ENCODE measurements at regions not wholly inside any gene's neighbourhood (a gene's known extent, or its start where the extent isn't known, plus 50 kb on each side); places are given as distances from the start of the nearest gene placed in this dataset.
"Not testable (repeated sequence)": the region's sequence is repeated elsewhere in the genome, so short reads cannot be mapped to it uniquely, and the experiment has no call there.

DNA sequence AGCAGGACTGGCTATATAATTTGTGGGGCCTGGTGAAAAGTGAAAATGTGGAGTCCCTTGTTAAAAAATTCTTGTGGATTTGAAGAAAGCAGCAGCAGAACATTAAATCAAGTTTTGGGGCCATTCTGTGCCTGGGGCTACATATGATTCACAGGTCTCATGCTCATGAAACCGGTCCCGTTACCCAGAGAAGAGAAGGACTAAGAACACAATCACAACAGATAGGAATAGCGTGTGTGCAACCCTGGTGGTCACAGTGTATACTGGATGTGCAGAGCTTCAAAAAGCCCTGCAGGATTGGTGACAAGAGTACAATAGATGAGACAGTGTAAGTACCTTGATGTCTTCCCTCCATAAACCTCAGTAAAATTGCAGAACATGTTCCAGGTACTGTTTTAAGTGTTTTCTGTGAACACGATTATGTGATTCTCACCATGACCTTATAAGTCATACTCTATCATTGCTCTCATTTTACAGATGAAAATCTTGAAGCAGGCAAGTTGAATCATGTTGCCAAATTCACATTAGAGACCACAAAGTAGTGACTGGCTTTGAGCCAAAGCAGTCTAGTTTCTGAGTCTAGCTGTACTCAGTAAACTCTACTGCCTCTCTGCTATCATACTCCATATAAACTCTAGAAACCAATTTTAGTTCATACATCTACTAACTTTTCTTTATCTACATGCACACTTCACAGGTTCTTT is 636.5 kb downstream of the TAF11L14 start:
- no peak for DNase-seq

DNA sequence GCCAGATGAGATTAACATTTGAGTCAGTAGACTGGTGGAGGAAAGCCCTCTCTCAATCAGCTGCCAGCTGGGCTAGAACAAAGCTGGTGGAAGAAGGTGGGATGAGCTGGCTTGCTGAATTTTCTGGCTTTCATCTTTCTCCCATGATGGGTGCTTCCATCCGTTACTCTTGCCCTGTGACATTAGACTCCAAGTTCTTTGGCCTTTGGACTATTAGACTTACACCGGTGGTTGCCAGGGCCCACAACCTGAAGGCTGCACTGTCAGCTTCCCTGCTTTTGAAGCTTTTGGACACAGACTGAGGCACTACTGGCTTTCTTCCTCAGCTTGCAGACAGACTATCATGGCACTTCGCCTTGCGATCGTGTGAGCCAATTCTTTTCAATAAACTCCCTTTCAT is 642.7 kb downstream of the TAF11L14 start:
- DNase-seq, result no peak

DNA sequence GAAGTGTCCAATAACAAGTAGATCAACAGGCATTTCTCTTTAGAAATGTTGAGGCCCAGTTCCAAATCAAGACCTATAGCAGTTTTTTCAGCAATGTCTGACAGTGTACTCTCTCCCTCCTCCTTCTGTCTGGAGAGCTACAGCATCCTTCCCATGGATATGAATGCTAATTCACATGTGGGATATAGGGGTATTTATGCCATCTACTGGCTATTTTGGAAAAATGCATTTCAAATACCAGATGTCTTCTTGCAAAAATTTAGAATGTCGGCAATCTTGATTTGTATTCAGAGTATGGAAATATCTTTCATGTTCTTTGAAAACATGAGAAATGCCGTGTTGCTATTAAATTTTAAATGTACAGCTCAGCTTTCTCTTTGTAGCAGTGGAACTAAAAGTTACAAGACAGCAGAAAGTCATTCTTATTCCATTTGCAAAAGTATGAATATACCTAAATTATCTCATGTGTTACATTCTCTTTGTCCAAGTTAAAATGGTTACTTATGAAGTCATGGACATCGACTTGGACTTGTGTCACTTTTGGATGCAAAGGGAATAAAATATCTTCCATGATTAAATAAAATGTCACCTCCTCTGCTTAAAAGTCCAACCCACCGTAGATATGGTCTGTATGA is 647.8 kb downstream of the TAF11L14 start:
- no peak for DNase-seq

DNA sequence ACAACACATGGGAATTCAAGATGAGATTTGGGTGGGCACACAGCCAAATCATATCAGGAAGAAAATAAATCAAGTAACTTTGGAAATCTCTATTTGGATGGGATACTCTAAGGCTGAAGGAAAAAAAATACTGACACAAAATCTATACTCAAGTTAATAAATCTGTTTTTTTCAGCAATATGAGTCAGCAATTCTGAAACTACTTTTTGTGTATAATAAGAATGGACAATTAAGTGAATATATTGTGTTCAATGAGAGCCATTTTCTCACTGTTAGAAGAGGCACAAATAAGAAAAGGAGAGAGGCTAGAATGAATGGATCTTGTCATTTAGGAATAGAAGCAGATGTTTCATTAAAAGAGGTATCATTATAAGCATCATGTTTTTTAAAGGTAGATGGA is 651.0 kb downstream of the TAF11L14 start:
- DNase-seq, result no peak

GRCh38 chr5:18292146-18292545 is 657.9 kb downstream of the TAF11L14 start:
- no peak for DNase-seq

DNA sequence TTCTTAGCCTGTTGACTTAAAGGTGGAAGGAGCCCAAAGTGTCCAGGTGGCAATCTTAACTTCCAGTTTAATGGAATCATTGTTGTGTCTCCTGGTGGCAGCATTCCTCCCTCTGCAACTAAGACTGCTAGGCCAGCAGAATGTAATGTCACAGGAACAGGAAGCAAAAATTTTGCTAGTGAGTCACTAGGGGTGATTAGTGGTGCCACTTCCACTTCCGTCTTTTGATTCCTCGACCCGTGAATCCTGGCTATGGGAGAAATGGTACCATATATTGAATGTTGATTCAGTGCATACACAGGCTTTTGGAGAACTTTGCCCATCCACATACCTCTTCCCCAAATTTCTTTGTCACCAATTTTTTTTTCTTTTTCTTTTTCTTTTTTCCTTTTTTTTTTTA is 661.4 kb downstream of the TAF11L14 start:
- DNase-seq, result not testable (repeated sequence)

DNA sequence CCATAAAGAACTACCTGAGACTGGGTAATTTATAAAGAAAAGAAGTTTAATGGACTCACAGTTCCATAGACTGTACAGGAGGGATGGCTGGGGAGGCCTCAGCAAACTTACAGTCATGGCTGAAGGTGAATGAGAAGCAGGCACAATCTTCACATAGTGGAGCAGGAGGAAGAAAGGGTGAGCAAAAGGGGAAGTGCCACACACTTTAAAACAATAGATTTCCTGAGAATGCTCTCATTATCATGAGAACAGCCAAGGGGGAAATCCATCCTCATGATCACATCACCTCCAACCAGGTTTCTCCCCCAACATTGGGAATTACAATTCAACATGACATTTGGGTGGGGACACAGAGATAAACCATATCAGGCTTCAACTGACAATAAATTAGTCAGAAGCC is 664.9 kb downstream of the TAF11L14 start:
- DNase-seq, result no peak

DNA sequence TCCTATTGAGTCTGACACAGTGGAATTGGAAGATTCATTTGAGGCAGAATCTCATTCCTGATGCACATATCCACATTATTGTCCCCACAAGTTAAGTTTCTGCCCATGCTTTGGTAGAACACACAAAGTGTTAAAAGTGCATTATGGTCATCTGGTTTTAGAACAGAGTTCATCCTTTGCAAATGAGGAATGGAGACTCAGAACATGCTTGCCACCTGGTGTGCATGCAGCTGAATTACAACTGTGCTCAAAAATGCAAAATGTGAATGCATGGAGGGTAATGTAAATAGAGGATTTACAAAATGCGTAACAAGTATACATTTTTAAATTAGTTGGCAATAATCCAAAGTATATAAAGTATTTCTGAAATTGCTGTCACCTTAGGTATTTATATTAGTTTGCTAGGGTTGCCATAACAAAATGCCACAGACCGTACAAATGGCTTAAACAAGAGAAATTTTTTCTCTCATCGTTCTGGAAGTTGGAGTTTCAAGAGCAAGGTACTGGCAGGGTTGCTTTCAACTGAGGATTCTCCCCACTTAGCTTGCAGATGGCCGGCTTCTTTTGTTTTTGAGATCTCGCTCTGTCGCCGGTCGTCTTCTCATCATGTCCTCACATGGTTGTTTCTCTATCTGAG is 671.1 kb downstream of the TAF11L14 start:
- DNase-seq, result no peak

DNA sequence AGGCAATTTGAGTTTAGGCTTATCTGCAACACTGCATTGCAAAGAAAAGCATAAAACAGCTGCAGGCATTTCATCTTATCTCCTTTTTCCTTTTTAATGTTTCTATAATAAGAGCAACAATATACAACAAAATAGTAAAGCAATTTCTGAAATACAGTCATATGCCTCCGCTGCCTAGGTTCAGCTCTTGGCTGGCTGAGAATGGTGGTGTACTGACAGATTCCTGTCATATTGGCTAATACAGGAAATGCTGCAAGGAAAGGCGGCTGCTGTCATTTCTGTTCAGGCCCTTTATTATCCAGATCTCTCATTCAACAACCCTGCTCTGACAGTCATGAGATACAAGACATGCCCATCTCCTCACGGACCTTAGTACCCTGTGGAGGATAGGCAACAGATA is 677.0 kb downstream of the TAF11L14 start:
- no peak for DNase-seq

DNA sequence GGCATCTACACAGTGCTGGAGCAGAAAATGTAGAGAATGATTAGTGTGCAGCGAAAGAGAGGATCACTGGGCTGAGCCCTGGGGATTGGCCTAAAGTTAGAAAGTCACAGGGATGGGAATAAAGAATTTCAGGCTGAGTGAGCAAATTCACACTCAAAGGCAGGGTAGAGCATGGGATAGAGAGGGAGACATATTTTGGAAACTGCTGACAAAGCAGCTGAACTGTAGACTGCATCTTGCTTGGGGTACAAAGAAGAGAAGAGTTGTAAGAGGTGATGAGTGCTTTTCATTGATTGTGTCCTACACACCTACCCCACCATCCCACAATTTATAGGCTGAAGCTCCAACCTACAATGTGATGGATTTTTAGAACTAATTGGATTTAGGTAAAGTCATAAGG is 677.8 kb downstream of the TAF11L14 start:
- no peak for DNase-seq

GRCh38 chr5:18314192-18314778 is 680.0 kb downstream of the TAF11L14 start:
- DNase-seq, result peak; percentile 2

GRCh38 chr5:18321262-18321942 is 687.1 kb downstream of the TAF11L14 start:
- no peak for DNase-seq

GRCh38 chr5:18323891-18324290 is 689.6 kb downstream of the TAF11L14 start:
- DNase-seq, result no peak

DNA sequence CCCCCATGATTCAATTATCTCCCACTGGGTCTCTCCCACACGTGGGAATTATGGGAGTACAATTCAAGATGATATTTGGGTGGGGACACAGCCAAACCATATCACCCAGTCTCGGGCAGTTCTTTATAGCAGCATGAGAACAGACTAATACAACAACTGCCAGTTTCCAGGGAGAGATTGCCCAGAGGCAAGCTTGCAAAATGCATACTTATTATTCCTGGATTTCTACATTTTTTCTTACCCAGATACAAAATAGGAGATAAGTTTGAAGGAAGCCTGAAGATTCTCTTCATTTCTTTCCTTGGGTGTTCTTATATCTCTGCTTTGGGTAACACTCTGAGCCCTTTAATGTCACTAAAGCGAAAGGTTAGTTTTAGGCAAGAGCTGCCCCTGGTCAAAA is 691.2 kb downstream of the TAF11L14 start:
- DNase-seq, result no peak

- DNase-seq, result no peak
Observed at GRCh38 chr5:18329328-18329727, 695.1 kb downstream of the TAF11L14 start.

DNA sequence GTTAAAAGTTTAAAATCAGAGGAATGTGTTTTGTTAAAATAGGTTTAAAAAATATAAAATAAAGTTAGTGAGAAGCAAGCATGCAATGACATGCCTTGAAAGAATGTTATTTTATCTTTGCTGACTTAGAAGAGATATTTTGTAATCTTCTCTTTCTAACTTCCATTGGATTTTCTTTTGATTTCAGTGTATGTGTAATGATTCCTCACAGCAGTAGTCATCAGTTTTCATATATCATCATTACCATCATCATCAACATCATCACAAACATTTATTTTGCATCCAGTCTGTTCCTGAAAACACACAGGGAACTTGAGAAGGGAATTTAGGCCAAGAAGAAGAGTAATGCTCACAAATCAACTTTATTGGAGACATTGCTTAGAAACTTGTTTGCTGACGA is 699.6 kb downstream of the TAF11L14 start:
- no peak for DNase-seq

DNA sequence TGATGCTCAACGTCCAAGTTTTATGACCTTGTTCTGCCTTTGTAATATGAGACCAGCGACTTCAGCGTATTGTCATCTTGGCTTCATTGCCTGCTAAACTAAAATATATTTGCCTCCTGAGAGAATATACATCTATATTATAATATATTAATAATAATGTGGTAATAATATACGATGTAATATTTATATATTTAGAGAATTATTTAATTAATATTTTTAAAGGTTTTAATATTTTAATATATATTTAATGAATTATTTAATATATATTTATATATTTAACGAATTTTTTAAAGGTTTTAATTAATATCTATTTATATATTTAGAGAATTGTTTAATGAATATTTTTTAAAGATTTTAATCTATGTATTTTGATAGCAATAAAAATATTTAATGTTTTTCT is 700.7 kb downstream of the TAF11L14 start:
- DNase-seq, result no peak

DNA sequence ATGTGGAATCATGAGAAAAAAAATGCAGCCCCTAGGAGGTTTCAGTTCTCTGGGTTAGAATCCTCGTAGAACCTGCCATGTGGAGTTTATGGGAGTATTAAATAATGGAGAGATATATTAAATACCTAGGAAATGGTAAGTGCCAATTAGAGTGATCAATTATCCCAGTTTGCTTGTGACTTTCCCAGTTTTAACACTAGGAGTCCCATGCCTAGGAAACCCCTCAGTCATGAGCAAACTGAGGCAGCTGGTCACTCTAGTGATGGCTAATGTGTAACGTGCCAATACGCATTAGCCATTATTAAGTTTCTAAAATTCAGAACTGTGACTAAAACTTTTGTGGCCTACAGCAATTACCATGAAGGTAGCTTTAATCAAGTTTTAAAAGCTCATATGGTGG is 720.6 kb downstream of the TAF11L14 start:
- no peak for DNase-seq

GRCh38 chr5:18357486-18357885 is 723.2 kb downstream of the TAF11L14 start:
- DNase-seq, result no peak

DNA sequence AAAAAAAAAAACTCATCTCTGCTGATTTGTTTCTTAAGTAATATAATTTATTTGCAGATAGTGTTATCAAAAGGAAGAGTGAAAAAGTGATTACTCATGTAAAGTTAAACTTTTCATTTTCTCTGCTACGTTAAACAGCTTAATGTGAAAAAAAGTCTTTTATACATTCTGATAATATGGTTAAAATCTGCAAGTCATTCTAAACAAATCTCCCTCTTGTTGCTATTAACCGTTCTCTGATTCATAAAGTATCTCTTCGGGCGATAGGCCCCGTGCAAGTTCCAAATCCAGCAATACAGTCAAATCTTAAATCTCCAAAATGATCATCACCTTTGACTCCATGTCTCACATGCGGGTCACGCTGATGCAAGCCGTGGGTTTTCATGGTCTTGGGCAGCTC is 732.0 kb downstream of the TAF11L14 start:
- DNase-seq, result no peak

- DNase-seq, result no peak
Observed at GRCh38 chr5:18370531-18370930, 736.3 kb downstream of the TAF11L14 start.

GRCh38 chr5:18375641-18376040 is 741.4 kb downstream of the TAF11L14 start:
- no peak for DNase-seq

DNA sequence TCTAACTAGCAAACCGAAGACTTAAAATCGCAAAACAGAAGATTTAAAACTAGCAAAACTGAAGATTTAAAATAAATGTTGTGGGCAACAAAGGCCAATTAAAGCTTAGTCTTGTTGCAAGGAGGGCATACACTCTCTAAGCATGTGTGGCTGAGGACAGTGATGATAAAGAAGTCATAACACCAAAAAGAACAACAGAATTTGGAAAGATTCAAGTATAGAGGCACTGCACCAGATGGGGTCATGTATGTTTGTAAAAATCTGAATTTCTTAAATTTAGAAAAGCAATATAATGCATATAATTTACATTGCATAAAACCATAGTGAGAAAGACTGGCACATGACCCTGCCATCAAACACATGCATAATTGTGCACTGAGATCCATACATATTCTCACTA is 743.8 kb downstream of the TAF11L14 start:
- no peak for DNase-seq
